HCEC 1CT (cell line): ENCODE measurements at regions not wholly inside any gene's neighbourhood (a gene's known extent, or its start where the extent isn't known, plus 50 kb on each side); places are given as distances from the start of the nearest gene placed in this dataset.

Experiments
- DNase-seq: peaks from one replicate; pipeline ENCODE4 v3.0.0-alpha.2; 2017

DNA sequence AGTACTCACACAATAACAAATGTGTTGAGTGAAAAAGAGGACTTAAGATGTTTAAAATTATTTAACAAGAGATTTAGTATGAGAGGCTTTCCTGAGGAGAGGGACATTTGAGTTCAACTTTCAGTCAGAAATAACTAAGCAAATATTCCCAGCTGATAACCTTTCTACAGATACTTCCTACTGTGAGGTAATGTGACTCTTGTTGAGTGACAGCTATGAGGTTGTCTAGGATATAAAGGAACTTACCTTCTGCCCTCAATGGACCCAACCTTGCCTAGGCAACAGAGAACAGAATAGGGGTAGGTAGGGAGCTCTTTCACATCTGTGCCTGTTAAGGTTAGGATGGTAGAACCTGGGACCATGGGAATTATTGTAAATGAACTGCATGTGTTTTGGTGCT is 54.7 kb downstream of the GLUD2 start:
- no peak for DNase-seq

- DNase-seq: no peak
Observed at GRCh38 chrX:121103381-121103780, 56.0 kb downstream of the GLUD2 start.

DNA sequence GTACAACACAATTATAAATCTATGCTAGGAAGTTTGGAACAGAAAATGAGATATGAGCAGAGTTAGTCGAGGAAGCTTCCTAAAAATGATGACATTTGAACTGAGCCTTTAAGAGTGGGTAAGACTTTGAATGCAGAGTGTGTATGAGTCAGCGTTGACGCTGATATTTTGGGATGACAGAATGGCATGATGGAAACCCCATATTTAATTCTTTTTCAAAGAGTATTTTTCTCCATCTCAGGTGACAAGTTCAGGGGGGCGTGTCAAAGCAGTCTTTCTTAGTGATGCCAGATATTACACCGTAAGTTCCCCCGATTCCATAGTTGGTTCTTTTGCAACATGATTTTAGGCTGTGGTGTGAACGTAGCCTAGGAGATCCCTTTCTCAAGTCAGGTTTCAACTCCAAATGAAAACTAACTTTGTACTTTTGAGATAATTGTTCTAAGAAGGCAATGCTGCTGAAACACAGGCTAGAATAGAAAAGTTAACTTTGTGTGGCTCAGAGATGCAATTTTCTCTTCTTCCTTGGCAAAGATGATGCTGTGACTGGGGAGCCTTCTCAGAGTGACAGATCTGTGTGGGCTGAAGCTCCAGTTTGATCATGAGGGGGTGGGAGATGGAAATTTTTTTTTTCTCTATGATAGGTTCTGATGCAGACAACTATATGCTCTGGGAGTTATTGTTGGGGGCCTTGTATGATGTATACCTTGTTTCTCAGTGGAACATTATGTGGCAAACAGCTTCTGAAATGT is 59.2 kb downstream of the GLUD2 start:
- DNase-seq: no peak

DNA sequence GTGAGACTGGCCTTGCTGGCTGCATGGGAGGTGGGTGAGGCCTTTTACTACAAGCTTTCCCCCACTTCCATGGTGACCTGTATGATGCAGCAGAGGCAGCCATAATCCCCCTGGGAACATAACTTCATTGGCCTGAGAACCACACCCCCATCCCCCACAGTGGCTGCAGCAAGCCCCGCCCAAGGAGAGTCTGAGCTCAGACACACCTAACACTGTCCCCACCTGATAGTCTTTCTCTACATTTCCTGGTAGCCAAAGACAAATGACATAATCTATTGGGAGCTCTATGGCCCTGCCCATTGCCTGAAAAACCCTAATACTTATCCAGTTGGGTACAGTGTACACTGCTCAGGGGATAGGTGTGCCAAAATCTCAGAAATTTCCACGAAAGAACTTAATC is 62.6 kb downstream of the GLUD2 start:
- no peak for DNase-seq

DNA sequence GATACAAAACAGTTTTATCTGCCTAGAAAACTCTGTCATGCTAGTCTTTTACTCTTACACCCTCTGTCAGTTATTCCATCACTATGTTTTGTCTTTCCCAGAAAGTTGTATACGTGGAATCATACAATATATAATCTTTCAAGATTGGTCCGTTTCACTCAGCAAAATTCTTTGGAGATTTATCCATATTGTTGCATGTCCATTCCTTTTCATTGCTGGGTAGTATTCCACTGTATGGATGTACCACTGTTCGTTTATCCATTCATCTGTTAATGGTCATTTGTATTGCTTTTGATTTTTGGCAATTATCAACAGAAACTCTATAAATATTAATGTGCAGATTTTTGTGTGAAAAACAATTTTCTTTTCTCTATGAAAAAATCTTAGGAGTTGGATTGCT is 63.1 kb downstream of the GLUD2 start:
- DNase-seq: no peak

- no peak for DNase-seq
Observed at GRCh38 chrX:121114691-121115090, 67.3 kb downstream of the GLUD2 start.

GRCh38 chrX:121120690-121121605 is 73.5 kb downstream of the GLUD2 start:
- DNase-seq: no peak

DNA sequence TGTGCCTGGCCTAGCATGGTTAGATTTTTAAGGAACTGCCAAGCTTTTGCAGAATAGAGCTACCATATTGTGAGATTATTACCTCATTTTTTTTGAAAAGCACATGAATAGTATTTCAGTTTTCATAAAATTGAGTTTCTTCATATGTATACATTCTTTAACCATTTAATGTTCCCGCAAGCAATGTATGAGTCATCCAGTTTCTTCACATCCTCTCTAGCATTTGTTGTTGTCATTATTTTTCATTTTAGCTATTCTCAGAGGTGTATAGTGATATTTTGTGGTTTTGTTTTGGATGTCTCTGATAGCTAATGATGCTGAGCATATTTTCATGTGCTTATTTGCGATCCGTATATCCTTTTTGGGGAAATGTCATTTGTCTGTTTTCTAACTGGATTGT is 74.9 kb downstream of the GLUD2 start:
- DNase-seq: no peak

DNA sequence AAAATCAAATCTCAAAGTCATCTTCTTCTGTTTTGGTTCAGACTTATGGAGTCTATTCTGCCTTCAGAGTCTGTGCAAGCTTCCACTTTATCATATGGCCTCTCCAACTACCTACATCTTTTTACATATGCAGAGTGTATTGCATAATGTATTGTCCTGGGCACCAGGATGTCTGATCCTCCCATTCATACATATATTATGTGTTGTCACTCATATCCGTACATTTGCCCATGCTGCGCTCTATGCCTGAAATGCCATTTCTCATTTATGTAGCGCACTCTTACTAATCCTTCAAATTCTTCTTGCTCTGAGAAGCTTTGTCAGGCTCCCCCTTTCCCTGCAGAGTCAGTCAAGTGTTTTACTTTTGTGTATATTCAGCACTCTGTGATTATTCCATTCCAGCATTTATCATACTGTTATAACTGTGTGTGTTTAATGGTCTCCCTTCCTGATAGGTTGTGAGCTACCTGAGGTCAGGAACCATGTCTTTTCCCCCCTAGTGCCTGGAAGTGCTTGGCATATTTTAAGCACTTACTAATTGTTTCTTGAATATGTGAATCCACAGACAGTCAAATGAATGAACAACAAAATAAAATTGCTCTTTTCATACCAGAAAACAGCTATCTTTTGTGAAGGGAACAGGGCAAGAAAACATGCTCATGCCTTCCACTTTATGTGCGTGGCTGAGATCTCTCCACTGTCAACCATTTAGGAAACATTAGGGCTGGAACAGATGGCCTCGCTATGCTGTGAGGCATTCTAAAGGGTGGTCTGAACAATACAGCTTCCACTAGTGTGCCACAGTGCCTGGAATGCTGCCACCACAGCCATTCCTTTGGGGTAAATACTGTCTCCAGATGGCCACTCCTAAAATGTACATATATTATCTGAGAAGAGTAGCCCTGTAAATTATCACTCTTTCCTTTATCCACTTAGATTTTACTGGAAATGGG is 81.8 kb downstream of the GLUD2 start:
- DNase-seq: no peak

DNA sequence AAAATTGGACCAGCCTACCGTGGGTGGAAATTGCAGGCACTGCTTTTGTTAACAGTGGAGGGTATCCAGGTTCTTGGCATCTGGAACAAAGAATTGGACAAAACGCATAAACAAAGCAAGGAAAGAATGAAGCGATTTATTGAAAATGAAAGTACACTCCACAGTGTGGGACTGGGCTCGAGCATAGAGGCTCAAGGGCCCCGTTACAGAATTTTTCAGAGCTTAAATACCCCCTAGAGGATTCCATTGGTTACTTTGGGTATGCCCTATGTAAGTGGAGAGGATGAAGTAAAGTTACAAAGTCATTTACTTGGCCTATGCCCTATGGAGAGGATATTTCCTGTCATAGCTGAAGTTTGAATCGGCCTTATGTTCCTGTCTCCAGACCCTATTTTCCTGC is 85.3 kb downstream of the GLUD2 start:
- DNase-seq: no peak

GRCh38 chrX:121135488-121136207 is 88.2 kb downstream of the GLUD2 start:
- no peak for DNase-seq

DNA sequence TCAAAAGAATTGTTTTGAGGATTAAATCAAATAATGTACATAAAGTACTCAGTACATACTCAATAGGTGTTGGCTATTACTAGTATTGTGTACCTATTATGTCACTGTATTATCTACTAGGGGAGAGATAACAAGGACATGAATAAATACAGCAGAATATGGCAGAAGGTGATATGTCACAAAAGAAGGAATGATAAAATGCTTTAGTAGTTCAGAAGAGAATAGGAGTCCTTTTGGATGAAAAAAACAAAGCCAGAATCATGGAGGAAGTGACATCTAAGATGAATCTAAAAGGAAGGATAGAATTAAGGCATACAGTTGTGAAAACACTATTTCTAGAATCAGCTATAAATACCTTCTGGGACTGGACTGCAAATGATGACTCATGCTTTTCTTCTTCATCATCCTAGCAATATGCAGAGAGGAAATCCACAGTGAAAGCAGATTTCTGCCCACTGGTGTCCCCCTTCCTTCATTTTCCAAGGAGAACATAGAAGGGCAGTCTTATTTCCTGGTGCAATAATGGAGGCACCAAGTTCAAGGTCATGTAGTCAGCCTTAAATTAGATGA is 98.7 kb downstream of the GLUD2 start:
- DNase-seq: no peak

- DNase-seq: no peak
Observed at GRCh38 chrX:121150217-121150616, 102.8 kb downstream of the GLUD2 start.

DNA sequence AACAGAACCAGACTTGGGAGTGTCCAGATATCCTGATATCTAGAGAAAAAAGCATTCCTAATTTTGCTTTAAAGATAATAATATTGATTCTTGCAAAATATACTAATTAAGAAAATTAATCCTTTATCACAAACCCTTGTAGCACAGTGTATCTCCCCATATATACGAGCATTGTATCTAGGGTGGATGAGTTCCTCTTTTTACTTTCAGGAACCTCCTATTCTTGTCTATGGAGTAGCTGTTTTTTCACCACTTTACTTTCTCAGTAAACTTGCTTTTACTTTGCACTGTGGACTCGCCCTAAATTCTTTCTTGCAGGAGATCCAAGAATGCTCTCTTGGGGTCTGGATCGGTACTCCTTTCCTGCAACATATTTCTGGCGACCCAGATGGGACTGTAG is 103.9 kb downstream of the GLUD2 start:
- no peak for DNase-seq

DNA sequence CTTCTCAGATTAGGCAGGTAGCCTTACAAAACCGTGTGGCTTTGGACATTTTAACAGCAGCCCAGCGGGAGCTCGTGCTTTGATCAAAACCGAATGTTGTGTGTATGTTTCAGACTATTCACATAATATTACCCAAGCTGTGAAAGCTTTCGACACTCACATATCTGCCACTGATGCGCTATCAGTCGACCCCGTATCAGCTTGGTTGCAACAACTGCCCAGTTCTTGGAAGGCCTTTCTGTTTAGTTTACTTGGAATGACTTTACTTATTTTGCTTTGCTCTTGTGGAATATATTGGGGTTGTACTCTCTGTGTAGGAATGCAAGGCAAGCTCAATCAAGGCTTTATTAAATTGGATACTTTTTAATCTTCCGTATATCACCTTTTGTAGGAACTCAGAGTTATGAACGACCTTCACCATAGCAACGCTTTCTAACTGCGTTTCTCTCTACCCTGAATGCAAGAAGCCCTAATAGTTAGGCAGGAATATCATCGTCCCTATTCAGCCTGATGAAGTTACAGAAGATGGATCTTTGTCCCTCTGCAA is 107.5 kb downstream of the GLUD2 start:
- DNase-seq: no peak

GRCh38 chrX:121160987-121161386 is 113.6 kb downstream of the GLUD2 start:
- DNase-seq: no peak

DNA sequence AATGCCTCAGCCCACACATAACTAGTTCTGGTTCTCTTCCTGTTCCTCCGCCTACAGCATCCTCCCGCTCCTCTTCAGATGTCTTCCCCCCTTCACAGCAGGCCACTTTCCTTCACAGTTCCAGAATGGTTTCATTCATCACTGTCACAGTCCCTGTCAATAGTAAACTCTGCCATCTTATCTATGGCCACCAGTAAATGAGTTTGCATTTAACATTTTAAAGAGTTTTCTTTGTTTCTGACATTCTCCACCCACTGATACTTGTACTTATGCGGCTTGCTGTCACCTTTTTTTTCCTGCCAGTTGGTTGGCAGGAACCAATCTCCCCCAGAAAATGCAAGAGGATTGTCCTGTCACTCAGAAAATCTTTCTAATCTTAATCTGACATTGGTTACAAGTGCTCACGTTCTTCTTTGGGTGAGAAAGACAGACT is 114.1 kb downstream of the GLUD2 start:
- DNase-seq: no peak

DNA sequence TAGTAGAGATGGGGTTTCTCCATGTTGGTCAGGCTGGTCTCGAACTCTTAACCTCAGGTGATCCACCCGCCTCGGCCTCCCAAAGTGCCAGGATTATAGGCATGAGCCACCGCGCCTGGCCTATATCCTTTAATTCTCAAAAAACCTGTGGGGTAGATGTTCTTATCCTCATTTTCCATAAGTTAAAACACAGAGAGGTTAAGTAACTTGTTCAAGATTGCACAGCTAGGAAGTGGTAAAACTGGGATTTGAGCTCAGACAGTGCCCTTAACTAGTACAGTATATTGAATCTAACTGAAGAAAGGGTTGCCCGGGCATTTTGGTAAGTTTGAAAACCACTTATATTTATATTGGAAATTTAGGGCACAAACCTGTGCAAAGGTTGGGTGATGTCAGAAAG is 116.0 kb downstream of the GLUD2 start:
- no peak for DNase-seq

DNA sequence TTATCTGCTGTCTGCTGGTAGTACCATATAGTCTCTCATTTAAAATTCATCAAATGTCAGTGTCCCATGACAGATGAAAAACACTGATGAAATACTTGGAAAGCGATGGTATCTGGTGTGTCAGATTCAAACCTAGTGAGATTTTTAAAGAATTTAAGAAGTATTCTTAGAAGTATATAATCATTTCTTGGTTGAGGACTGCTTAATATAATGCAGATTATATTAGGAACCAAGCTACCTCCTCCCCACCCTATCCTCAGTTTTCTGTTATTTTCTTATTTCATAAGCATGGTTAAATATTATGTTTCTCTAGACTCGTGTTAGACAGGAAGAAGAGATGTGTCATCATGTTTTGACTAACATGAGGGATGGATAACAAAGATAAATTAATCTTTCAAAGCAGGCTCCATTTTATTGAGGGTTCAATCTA is 118.5 kb downstream of the GLUD2 start:
- DNase-seq: no peak

- no peak for DNase-seq
Observed at GRCh38 chrX:121169099-121170035, 122.0 kb downstream of the GLUD2 start.
